ENCODE measurements at regions not wholly inside any gene's neighbourhood (a gene's known extent, or its start where the extent isn't known, plus 50 kb on each side); places are given as distances from the start of the nearest gene placed in this dataset.

DNA sequence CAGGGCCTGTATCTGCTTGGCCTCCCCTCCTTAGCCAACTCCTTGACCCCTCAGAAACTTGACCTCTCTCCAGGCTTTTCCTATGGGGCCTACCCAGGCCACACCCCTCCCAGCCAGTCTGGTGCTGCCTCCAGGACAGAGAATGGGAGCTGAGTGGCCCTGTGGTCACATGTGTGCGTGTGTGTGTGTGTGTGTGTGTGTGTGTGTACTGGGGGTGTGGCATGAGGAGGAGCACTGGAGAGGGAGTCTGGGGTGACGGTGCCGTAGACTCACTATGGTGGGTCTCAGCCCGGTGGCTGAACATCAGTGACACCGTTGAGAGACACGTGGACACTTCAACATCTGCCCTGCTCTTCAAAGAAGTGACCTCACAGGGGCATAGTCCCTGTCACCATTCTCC is 180.4 kb downstream of the ENGASE start:
- H3K4me3 ChIP-seq, result no peak overlapping the region
- no peaks in the 10 kb centered on the region for H3K4me1 ChIP-seq
- H3K27ac ChIP-seq, result no peak overlapping the region
- H3K36me3 ChIP-seq, result no peaks in the 10 kb centered on the region
- intact Hi-C loops (cut with DNase I; ENCODE audit: low total_unique reads), result no loop called here
- no peak for TF ChIP-seq POLR2AphosphoS5 (IDR thresholded peaks at IDR 0.05)
- TF ChIP-seq, protein P1, sequence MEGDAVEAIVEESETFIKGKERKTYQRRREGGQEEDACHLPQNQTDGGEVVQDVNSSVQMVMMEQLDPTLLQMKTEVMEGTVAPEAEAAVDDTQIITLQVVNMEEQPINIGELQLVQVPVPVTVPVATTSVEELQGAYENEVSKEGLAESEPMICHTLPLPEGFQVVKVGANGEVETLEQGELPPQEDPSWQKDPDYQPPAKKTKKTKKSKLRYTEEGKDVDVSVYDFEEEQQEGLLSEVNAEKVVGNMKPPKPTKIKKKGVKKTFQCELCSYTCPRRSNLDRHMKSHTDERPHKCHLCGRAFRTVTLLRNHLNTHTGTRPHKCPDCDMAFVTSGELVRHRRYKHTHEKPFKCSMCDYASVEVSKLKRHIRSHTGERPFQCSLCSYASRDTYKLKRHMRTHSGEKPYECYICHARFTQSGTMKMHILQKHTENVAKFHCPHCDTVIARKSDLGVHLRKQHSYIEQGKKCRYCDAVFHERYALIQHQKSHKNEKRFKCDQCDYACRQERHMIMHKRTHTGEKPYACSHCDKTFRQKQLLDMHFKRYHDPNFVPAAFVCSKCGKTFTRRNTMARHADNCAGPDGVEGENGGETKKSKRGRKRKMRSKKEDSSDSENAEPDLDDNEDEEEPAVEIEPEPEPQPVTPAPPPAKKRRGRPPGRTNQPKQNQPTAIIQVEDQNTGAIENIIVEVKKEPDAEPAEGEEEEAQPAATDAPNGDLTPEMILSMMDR (IDR thresholded peaks at IDR 0.05 in 8 of 11, conservative IDR thresholded peaks at IDR 0.05 in 3 of 11), result no peak
- TF ChIP-seq POLR2A (IDR thresholded peaks at IDR 0.05), result no peak
- WGBS, 5 donors, result 72 to 100% (median 79%) methylated on average over 1 to 6 of the region's 6 CpGs
- H3K9me3 ChIP-seq, result no peaks in the 10 kb centered on the region
- peaks cover 0 to 99% (median 34%) of the 10 kb centered on the region in 7 donors for H3K27me3 ChIP-seq (replicated peaks in 1 of 7)
- no peak for DNase-seq

DNA sequence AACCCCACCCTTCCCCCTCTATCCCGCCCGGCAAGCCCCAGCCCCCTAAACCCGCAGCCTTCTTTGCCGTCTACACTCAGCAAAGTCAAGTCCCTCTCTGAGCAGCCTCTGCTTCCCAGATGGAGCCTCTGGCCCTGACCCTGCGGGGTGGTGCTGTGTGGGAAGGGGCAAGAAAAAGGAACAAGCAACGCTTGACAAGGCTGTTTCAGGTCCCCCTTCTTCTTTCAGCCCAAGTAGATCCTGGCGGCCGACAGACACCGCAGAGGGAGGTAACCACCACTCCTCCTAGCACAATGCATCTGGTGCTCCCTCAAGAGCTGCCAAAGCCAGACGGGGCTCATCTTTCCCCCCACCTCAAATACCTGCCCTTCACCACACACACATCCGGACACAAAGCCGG is 178.3 kb downstream of the ENGASE start:
- no peak overlapping the region for H3K27ac ChIP-seq
- no peak for DNase-seq
- intact Hi-C loops (cut with DNase I; ENCODE audit: low total_unique reads), result no loop called here
- H3K4me1 ChIP-seq, result no peaks in the 10 kb centered on the region
- H3K36me3 ChIP-seq, result no peaks in the 10 kb centered on the region
- no peaks in the 10 kb centered on the region for H3K9me3 ChIP-seq
- 44 to 48% (median 46%) methylated on average over 9 to 12 of the region's 12 CpGs for WGBS, 5 donors
- TF ChIP-seq POLR2A (IDR thresholded peaks at IDR 0.05), result no peak
- TF ChIP-seq POLR2AphosphoS5 (IDR thresholded peaks at IDR 0.05), result no peak
- TF ChIP-seq, protein P1 (IDR thresholded peaks at IDR 0.05 in 8 of 11, conservative IDR thresholded peaks at IDR 0.05 in 3 of 11), result no peak
- H3K4me3 ChIP-seq, result no peak overlapping the region
- H3K27me3 ChIP-seq (replicated peaks in 1 of 7), result peaks cover 0 to 96% (median 22%) of the 10 kb centered on the region in 7 donors

DNA sequence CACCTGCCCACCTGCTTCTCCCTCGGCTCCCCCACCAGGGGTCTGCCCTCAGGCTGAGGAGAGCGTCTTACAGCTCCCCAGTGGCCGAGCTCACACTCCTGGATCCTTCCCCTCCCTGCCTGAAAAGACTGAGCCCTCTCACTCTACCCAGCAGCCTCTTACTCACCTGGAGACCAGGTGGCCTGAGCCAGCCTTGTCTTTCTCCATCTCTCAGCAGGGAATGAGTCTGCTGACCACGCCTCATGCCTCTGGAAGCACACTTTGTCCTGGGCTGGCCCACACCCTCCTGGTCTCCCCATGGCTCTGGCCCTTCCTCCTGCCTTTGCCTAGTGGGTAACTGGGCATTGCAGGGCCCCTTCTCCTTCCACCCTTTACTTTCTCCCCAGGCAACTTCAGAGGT is 177.2 kb downstream of the ENGASE start:
- no peaks in the 10 kb centered on the region for H3K9me3 ChIP-seq
- no peak for TF ChIP-seq POLR2AphosphoS5 (IDR thresholded peaks at IDR 0.05)
- TF ChIP-seq, protein P1 (IDR thresholded peaks at IDR 0.05 in 8 of 11, conservative IDR thresholded peaks at IDR 0.05 in 3 of 11), result no peak
- no peak for TF ChIP-seq POLR2A (IDR thresholded peaks at IDR 0.05)
- no peaks in the 10 kb centered on the region for H3K36me3 ChIP-seq
- peaks cover 0 to 95% (median 16%) of the 10 kb centered on the region in 7 donors for H3K27me3 ChIP-seq (replicated peaks in 1 of 7)
- H3K4me1 ChIP-seq, result no peaks in the 10 kb centered on the region
- H3K4me3 ChIP-seq, result no peak overlapping the region
- WGBS, 5 donors, result 58 to 78% (median 68%) methylated on average over 3 to 4 of the region's 4 CpGs
- DNase-seq, result no peak
- H3K27ac ChIP-seq, result no peak overlapping the region
- intact Hi-C loops (cut with DNase I; ENCODE audit: low total_unique reads), result no loop called here

DNA sequence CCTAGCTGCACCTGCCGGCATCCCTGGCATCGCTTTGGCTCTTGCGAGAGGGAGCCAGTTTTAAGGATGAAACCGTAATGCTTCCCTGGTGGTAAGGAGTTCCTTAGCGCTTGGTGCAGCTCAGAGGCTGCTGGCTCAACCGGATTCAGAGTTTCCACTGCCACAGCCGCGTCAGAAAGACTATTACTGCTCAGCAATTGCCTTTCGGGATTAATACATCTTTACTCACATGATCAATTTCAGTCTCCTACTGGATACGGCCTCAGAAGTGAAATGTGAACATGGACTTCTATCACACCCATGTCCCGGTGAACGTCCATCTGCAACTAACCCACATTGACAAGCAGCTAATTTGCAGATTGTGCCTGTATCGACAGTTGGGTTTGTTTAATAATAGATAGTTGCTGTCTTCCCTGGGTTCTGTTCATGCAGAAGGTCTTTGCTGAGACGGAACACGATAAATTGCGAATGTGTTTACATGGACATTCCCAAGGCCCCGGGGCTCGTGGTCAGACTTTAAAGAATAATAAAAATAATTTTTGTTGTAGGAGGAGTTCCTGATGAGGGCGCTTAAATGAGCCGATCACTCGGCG is 175.4 kb downstream of the ENGASE start:
- Histone ChIP-seq H3K9me3 (no peaks in the 10 kb centered on the region), H3K27me3 (replicated peaks in 1 of 7) (peaks cover 0 to 86% (median 16%) of the 10 kb centered on the region in 7 donors), H3K36me3 (no peaks in the 10 kb centered on the region), H3K27ac (no peak overlapping the region), H3K4me3 (no peak overlapping the region), H3K4me1 (no peaks in the 10 kb centered on the region)
- no peak for DNase-seq
- no peak for TF ChIP-seq POLR2AphosphoS5 (IDR thresholded peaks at IDR 0.05)
- no peak for TF ChIP-seq POLR2A (IDR thresholded peaks at IDR 0.05)
- TF ChIP-seq, protein P1 (IDR thresholded peaks at IDR 0.05 in 8 of 11, conservative IDR thresholded peaks at IDR 0.05 in 3 of 11), result no peak
- intact Hi-C loops (cut with DNase I; ENCODE audit: low total_unique reads), result no loop called here
- 81 to 87% (median 84%) methylated on average over 22 of the region's 22 CpGs for WGBS, 5 donors
